Activated T-helper 1 cell treated with anti-CD3 and anti-CD28 coated beads, Interleukin-2, amount 50 U/mL, for 16 hours (primary cell): ENCODE measurements at regions not wholly inside any gene's neighbourhood (a gene's known extent, or its start where the extent isn't known, plus 50 kb on each side); places are given as distances from the start of the nearest gene placed in this dataset.

Experiments used
- DNase-seq, 2 donors: peaks; one replicate each; pipeline ENCODE4 v3.0.0-alpha.2; 2020; ENCODE audit warnings: low read depth in 1 of 2, low spot score in 1 of 2

DNA sequence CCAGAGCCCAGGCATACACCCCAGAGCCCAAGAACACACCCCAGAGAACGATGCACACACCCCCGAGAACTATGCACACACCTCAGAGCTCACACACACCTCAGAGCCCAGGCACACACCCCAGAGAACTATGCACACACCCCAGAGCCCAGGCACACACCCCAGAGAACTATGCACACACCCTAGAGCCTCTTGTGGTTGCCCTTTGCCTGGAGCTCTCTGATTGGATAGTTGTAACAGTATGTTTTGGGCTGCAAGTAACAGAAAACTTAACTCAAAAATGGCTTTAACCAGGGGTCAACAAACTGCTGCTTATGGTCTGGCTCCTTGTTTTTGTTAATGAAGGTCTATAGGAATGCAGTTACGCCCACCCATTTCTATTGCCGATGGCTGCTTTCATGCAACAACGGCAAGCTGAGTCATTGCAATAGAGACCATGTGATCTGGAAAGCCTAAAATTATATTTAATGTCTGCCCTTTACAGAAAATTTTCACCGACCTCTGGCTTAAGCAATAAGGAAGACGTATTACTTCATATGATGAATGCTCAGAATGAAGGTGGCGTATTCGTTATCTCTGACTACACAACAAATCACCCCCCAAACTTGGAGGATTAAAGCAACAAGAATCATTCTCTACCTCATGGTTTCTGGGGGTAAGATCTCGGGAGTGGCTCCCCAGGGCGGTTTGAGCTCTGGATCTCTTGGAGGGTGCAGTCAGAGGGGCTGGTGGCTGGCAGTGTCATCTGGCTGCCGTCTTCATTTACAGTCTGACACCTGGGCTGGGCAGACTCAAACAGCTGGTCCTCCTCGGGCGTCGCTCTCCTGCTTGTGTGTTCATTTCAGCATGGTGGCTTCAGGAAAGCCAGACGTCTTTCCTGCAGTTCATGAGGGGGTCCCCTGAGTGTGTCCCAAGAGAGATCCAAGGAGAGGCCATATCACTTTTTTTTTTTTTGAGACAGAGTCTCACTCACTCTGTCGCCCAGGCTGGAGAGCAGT, 66.3 kb upstream of the NCOR2 start:
- no peak for DNase-seq

DNA sequence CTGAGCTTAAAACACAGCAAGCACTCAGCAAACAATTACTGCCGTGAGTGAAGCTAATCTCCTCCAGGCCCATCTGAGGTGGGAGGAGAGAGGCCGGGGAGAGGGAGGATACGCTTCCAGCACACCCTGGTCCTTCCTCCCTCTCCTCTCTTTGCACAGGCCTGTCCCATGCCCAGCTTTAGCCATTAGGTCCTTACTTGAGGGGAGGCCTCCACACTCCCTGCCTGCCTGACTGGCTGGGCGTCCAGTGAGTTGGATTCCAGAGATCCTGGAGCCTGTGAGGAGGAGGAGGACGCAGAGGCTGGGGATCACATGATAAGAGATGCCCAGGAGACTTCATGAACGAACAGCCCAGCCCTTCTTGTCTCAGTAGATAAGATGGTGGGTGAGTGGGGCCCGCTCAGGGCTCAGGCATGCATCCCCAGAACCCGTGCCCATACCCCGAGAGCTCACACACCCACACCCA, 65.1 kb upstream of the NCOR2 start:
- no peak for DNase-seq

DNA sequence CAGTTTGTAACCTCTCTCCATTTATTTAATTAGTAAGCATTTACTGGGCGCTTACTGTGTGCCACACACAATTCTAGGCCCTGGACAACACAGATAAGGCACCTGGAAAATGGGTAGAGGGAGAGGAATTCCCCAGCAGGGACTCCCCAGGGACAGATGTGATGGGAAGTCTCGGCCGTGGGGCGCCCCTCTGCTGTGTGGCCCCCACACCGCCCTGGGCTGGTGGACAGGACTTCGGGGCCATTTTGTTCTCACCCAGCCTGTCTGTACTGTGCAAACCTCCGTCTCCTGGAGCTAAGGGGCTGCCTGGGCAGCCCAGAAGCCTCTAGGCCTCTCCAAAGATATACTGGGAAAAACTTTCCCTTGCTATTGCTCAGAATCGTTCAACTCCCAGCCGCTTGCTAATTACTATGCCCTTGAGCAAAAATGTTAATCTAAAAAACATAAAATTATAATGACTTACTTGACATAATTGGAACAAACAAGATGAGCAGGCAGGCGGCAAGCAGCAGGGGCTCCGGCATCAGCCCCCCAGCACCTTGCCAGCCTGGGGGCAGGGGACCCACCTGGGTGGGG, 64.4 kb upstream of the NCOR2 start:
- no peak for DNase-seq

DNA sequence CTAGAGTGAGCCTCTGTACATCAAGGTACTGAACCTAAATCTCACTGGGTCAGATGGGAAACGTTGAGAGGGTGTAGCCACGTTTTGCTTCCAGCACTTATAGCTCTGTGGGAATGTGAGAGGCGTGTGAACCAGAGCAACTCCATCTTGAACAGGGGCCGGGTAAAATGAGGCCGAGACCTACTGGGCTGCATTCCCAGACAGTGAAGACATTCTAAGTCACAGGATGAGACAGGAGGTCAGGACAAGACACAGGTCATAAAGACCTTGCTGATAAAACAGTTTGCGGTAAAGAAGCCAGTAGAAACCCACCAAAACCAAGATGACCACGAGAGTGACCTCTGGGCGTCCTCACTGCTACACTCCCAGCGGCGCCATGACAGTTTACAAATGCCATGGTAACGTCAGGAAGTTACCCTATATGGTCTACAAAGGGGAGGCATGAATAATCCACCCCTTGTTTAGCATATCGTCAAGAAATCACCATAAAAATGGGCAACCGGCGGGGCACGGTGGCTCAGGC, 63.4 kb upstream of the NCOR2 start:
- no peak for DNase-seq

DNA sequence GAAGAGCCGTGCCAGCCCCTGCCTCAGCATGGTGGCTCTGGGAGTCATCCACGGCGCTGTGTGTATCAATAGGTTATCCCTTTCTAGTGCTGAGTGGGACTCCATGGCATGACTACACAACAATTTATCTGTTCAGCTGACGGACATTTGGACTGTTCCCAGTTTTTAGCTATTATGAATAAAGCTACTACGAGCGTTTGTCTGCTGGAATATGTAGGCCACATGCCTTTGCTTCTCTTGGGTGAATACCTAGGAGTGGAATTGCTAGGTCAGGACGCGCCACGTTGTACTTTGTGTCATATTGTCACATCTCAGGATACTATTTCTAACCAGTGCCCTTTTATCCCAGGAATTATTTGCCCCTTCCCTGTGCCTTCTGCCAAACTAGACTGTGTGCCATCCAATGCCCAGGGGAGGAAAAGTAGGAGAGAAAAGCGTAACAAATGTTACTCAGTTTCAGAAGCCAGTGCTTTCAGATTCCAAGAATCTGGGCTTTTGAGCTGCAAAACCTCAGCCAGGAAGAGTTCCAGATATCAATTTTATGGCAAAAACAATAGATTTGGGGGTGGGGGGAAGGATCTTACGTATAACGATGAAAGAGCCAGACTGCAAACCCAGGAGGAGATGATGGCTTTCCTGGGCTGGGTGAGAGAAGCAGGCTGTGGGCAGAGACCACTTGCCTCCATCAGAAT, 62.5 kb upstream of the NCOR2 start:
- DNase-seq = no peak

DNA sequence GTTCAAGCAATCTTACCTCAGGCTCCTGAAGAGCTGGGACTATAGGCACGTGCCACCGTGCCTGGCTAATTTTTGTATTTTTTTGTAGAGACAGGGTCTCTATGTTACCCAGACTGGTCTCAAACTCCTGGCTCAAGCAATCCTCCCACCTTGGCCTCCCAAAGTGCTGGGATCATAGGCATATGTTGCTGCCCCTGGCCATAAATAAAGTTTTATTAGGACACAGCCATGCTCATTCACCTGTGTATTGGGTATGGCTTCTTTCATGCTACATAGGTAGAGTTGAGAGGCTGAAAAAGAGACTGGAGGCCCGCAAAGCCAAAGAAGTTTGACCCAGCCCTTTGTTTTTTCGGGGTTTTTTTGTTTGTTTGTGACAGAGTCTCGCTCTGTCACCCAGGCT, 61.7 kb upstream of the NCOR2 start:
- no peak for DNase-seq

DNA sequence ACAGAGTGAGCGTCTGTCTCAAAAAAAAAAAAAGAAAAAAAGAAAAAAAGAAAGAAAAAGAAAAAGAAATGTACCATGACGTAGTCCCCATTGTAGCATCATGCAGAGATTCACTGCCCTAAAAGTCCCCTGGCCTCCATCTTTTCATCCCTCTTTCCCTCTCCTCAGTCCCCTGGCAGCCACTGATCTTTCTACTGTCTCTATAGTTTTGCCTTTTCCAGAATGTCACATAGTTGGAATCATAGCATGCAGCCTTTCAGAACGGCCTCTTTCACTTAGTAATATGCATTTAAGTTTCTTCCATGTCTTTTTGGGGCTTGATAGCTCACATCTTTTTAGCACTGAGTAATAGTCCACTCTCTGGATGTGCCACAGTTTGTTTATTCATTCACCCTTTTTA, 60.5 kb upstream of the NCOR2 start:
- no peak for DNase-seq

DNA sequence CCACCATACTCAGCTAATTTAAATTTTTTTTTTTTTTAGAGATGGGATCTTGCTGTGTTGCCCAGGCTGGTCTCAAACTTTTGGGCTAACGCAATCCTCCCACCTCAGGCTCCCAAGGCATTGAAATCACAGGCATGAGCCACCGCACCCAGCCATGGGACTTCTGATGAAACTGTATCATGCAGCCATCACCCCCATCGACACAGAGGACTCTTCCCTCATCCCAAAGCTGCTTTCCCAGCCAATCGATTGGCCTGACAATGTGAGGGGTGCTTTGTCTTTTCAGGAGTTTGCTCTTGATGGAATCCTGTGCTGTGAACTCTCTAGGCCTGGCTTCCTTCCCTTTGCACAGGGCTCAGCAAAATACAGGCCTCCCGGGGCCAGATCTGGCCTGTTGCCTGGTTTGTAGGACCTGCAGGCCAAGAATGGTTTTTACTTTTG, 59.6 kb upstream of the NCOR2 start:
- DNase-seq = no peak

DNA sequence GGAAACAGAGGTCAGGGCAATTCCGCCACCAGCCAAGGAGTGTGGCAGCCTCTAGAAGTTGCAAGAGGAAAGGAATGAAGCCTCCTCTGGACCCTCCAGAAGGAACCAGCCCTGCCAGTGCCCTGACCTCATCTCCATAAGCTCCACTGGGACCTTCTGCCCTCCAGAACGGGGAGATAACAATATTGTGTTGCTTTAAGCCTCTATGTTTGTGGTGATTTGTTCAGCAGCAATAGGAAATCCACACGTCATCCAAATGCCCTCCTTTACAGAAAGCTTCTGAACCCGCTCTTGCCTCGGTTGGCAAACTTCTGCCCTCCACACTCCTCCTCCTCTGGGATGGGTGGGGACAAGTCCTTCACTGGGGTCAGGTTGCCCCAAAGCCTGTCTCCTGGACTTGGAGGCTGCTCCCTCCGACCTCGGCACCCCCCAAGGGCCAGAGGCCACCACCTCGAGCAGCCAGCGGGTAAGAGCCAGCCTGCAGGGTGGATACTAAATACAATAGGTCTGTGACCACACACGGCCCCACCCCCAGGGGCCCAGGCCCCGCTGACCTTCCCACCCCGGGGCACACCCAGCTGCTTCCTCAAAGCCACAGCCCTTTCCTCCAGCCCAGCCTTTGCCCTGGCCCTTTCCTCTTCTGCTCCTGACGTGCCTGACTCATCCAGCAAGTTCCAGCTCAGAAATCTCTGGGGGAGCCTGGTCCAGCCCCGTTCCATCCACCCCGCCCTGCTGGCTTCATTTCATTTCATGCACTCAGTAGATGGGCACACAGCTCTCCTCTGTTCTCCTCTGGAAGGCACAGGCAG, 58.7 kb upstream of the NCOR2 start:
- DNase-seq = no peak

DNA sequence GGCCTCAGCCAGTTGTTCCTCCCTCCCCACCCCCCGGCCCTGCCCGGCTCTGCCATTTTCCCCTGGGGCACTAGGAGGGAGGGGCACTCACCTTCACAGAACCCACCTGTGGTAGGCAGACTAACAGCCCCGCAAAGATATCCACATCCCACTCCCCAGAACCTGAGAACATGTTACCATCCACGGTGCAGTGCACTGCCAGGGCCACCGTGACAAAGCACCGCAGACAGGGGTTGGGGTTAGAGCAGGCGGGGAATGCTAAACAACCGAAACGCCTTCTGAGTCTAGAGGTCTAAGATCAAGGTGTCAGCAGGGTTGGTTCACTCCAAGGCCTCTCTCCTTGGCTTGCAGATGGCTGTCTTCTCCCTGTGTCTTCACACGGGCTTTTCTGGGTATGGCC, 57.4 kb upstream of the NCOR2 start:
- DNase-seq = no peak

DNA sequence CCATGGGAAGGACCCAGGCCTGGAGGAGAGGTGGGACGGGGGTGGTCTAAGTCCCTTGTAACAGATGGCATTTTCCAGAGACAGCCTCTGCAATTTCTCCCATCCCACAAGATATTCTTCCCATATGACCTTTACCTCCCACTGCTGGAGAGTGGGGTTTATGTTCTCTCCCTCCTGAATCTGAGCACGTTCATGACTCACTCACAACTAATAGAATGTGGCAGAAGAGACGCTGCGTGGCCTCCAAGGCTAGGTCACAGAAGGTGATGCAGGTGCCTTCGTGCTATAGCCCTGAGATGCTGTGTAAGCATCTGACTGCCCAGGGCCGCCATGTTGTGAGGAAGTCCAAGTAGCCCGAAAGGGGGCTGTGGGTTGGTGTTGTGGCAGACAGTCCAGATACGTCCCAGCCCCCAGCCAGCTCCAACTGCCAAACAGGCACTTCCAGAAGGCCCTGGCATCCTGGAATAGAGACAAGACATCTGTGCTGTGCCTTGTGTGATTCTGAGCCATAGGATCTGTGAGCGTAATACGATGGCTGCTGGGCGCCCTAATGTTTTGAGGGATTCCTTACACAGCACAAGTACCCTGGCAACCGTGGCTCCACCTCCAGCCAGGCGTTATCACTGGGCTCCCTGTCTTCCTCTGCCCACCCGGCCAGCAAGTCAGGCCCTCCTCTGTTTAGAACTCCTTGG, 56.1 kb upstream of the NCOR2 start:
- DNase-seq = no peak

DNA sequence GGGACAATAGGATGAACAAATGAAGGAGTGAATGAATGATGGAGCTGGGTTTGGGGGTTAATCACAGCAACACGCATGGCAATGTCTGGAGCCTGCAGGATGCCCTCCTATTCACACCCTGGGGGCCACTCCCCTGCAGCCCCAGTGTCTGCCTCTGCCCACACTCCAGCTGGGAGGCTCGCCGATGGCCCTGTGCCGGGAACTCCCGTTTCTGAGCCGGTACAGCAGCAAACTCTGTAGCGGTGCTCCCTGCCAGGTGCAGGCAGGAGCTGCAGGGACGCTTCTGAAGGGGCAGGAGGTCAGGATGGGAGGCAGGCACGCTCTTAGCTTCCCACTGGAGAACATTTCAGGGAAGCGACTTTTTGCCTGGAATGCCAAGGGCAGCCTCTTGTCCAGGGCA, 55.4 kb upstream of the NCOR2 start:
- no peak for DNase-seq

DNA sequence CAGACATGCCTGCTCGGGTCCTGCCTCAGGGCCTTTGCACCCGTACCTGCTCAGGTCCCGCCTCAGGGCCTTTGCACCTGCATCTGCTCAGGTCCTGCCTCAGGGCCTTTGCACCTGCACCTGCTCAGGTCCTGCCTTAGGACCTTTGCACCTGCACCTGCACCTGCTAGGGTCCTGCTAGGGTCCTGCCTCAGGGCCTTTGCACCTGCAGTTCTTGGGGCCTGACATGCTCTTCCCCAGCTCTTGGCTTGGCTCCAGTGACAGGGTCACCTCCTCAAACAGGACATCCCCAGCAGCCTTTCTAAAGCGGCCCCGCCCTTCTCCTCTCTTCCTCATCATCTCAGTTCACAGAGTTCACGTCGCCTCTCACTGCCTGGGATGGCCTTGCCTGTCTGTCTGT, 54.9 kb upstream of the NCOR2 start:
- DNase-seq = no peak

DNA sequence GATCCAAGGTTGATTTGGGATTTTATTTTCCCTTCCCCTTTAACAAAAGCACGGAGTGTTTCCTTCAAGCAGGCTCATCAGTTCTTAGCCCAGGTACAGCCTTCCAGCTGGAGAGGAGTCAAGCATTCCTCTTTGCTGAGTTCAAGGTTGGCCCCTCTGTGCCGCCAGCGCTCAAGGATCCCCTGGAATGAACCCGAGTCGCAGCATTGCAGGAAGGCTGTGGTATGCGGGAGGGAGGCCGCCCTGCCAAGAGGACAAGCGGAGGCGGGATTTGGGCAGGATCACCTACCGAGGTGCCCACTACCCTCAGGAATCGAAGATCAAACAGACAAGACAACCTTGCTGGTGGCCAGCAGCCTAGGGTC, 53.9 kb upstream of the NCOR2 start:
- no peak for DNase-seq

DNA sequence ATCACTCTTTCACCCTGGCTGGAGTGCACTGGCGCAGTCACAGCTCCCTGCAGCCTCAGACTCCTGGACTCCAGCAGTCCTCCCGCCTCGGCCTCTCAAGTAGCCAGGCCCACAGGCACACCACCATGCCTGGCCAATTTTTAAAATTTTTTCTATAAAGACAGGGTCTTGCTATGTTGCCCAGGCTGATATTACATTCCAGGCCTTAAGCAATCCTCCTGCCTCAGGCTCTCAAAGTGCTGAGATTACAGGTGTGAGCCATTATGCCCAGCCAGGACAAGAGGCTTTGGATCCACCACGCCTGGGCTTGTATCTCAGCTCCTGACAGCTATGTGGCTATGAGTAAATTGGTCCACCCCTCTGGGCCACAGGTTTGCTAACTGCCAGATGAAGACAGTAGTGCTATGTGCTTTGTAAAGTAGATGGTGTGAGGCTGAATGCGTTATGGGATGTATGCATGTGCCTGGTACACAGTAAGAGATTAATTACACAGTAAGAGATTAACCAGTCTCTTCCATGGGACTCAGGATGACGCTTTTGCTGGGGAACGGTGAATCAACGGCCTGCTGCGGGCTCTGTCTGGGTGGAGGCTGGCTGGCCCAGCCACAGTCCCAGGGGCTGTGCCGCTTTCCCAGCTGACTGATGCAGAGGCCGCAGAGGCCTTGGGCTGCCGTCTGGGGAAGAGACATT, 53.3 kb upstream of the NCOR2 start:
- no peak for DNase-seq

DNA sequence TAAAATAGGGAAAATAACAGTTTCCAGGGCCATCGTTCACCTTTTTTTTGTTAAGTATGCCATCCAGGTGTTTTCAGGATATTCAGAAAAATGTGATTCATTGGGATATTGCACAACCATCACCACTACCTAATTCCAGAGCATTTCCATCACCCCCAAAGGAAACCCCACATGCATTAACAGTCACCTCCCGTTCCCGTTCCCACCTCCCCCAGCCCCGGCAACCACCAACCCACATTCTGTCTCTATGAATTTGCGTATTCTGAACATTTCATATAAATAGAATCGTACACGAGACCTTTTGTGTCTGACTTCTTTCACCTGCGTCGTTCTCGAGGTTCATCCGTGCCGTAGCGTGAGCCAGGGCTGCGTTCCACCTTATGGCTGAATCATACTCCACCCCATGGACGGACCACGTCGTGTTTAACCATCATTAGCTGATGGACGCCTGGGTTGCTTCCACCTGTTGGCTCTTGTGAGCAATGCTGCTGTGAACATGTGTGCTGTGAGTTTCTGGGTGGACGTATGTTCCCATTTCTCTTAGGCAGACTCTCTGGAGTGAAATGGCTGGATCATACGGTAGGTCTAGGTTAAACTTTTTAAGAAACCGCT, 51.0 kb upstream of the NCOR2 start:
- DNase-seq = no peak

DNA sequence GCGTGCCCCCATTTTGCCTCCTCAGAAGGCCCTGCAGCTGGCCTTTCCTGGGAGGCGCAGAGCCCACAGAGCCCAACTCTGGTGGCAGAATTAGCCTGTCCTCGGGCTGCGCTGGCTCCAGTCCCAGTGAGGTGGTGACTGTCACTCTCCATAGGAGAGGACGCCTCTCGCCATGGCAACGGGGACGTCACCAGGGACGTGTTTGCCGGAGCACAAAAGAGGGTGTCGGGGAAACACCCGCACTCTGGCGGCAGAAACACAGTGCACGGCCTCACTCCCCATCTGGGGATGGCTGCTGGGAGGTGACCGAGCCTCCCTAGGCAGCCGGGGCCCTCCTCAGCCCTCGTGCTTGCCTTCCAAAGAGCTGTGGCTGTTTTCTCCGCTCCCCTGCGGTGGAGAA, 50.2 kb upstream of the NCOR2 start:
- no peak for DNase-seq
